ENCODE measurements at regions not wholly inside any gene's neighbourhood (a gene's known extent, or its start where the extent isn't known, plus 50 kb on each side); places are given as distances from the start of the nearest gene placed in this dataset.

DNA sequence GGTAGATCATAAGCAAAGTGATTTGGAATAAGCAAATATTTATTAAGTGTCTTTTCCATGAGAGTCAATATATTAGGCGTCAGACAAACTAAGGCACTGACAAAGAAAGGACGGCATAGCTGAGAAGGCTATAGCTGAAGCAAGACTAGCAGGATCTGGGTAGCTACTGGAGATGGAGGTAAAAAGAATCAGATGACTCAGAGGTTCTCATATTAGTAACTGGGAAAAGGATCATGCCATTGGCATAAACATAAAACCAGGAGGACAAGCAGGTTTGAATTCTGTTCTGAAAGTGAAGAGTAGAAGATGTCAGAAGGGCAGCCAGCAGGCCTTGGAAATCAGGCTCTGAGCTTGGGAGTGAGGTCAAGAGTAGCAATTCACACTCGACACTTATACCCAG lies 531.9 kb downstream of the PTPRC start:
- no peak overlapping the region for H3K27ac Mint-ChIP-seq
- H3K4me3 Mint-ChIP-seq = no peak overlapping the region
- no peaks in the 10 kb centered on the region for H3K36me3 ChIP-seq (ENCODE audit: control insufficient read depth in 2 of 2, extremely low read depth in 1 of 2, insufficient read depth in 1 of 2, low read length in 1 of 2)
- H3K4me1 ChIP-seq (ENCODE audit: control insufficient read depth in 1 of 2, extremely low read depth in 1 of 2, insufficient read depth in 2 of 2, low read length in 2 of 2) = peaks cover 26 to 35% of the 10 kb centered on the region in 2 experiments
- H3K36me3 Mint-ChIP-seq = no peaks in the 10 kb centered on the region
- peaks cover 45 to 58% (median 54%) of the 10 kb centered on the region in 3 donors for H3K4me1 Mint-ChIP-seq
- no peaks in the 10 kb centered on the region for H3K9me3 ChIP-seq
- 92% methylated on average over 2 of the region's 3 CpGs for WGBS (ENCODE audit: insufficient coverage)
- H3K27ac ChIP-seq (ENCODE audit: low read length) = no peak overlapping the region
- H3K4me3 ChIP-seq (ENCODE audit: control insufficient read depth in 1 of 2, extremely low read depth in 1 of 2, low read length in 1 of 2) = no peak overlapping the region
- H3K9me3 Mint-ChIP-seq = no peaks in the 10 kb centered on the region
- POLR2A ChIA-PET = no interaction called here
- no peak for ATAC-seq (replicated peaks in 1 of 4)
- H3K27me3 ChIP-seq (replicated peaks in 1 of 2; ENCODE audit: control insufficient read depth in 2 of 2, extremely low read depth in 1 of 2, insufficient read depth in 2 of 2, low read length in 1 of 2) = no peaks in the 10 kb centered on the region
- DNase-seq = no peak
- peaks cover 0 to under 1% of the 10 kb centered on the region in 2 donors for H3K27me3 Mint-ChIP-seq
- CTCF ChIA-PET = no interaction called here

GRCh38 chr1:199172171-199173124 lies 533.6 kb downstream of the PTPRC start:
- H3K36me3 Mint-ChIP-seq = no peaks in the 10 kb centered on the region

DNA sequence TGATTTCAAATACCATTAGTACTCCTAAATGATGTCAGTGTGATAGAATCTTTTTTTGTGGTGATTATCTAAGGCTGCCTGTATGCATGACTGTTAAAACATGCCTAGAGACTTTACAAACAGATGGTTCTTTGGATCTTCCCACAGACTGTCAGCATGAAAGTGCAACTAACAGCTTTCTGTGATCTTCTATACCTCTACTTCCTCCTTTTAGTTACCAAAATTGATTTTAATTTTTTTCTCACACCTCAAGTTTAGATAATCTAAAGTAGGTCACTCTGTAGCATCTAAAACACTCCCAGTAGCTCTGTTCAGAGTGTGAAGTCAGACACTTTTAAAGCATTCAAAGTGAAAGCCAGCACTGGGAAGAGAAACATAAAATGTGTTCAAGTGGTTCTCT lies 534.5 kb downstream of the PTPRC start:
- peaks cover 25 to 35% of the 10 kb centered on the region in 2 experiments for H3K4me1 ChIP-seq (ENCODE audit: control insufficient read depth in 1 of 2, extremely low read depth in 1 of 2, insufficient read depth in 2 of 2, low read length in 2 of 2)
- Mint-ChIP-seq H3K4me3 (no peak overlapping the region), H3K4me1 (peaks cover 42 to 57% (median 53%) of the 10 kb centered on the region in 3 donors), H3K9me3 (no peaks in the 10 kb centered on the region), H3K36me3 (no peaks in the 10 kb centered on the region), H3K27me3 (no peaks in the 10 kb centered on the region), H3K27ac (peak overlapping the region; percentile 85 to 87)
- ChIA-PET CTCF (interaction anchor here in 1 of 2 donors (0.6 to 1.0 kb wide), 2 partner anchors 45 to 981 kb away, joined by 3 to 6 read pairs; no protein-coding TSS in a partner anchor), POLR2A (interaction anchor here in 1 of 2 donors (1.4 kb wide), 1 partner anchor 10 kb away, joined by 4 read pairs; no protein-coding TSS in a partner anchor)
- H3K4me3 ChIP-seq (ENCODE audit: control insufficient read depth in 1 of 2, extremely low read depth in 1 of 2, low read length in 1 of 2) = no peak overlapping the region
- H3K27me3 ChIP-seq (replicated peaks in 1 of 2; ENCODE audit: control insufficient read depth in 2 of 2, extremely low read depth in 1 of 2, insufficient read depth in 2 of 2, low read length in 1 of 2) = no peaks in the 10 kb centered on the region
- peak overlapping the region; percentile 66 for H3K27ac ChIP-seq (ENCODE audit: low read length)
- H3K9me3 ChIP-seq = no peaks in the 10 kb centered on the region
- DNase-seq (peak in 8 of 35 experiments; percentile 2 to 70 (median 9)), ATAC-seq (replicated peaks in 1 of 4) (peak; percentile 52 to 89 (median 72))
- no peaks in the 10 kb centered on the region for H3K36me3 ChIP-seq (ENCODE audit: control insufficient read depth in 2 of 2, extremely low read depth in 1 of 2, insufficient read depth in 1 of 2, low read length in 1 of 2)

More at GRCh38 chr1:199172171-199173124, 533.6 kb downstream of the PTPRC start:
- CTCF ChIA-PET = interaction anchor here in 1 of 2 donors (1.0 kb wide), 1 partner anchor 59 kb away, joined by 3 read pairs; no protein-coding TSS in a partner anchor
- Mint-ChIP-seq H3K27ac (peak overlapping the region; percentile 78 to 85), H3K27me3 (no peaks in the 10 kb centered on the region), H3K4me1 (peaks cover 45 to 58% (median 54%) of the 10 kb centered on the region in 3 donors), H3K4me3 (no peak overlapping the region), H3K9me3 (no peaks in the 10 kb centered on the region)
- H3K27ac ChIP-seq (ENCODE audit: low read length) = peak overlapping the region; percentile 66
- no peaks in the 10 kb centered on the region for H3K27me3 ChIP-seq (replicated peaks in 1 of 2; ENCODE audit: control insufficient read depth in 2 of 2, extremely low read depth in 1 of 2, insufficient read depth in 2 of 2, low read length in 1 of 2)
- POLR2A ChIA-PET = interaction anchor here in 1 of 2 donors (0.6 kb wide), 1 partner anchor 459 kb away, joined by 3 read pairs; no protein-coding TSS in a partner anchor
- H3K4me3 ChIP-seq (ENCODE audit: control insufficient read depth in 1 of 2, extremely low read depth in 1 of 2, low read length in 1 of 2) = no peak overlapping the region
- no peaks in the 10 kb centered on the region for H3K36me3 ChIP-seq (ENCODE audit: control insufficient read depth in 2 of 2, extremely low read depth in 1 of 2, insufficient read depth in 1 of 2, low read length in 1 of 2)
- H3K4me1 ChIP-seq (ENCODE audit: control insufficient read depth in 1 of 2, extremely low read depth in 1 of 2, insufficient read depth in 2 of 2, low read length in 2 of 2) = peaks cover 26 to 35% of the 10 kb centered on the region in 2 experiments
- ATAC-seq (replicated peaks in 1 of 4) (peak in 1 of 4 experiments; percentile 5), DNase-seq (peak in 1 of 35 experiments; percentile 14)
- H3K9me3 ChIP-seq = no peaks in the 10 kb centered on the region
- no CpG with 5 or more reads among the region's 4 CpGs for WGBS (ENCODE audit: insufficient coverage)

GRCh38 chr1:199174336-199174735 lies 535.5 kb downstream of the PTPRC start:
- Mint-ChIP-seq H3K9me3 (no peaks in the 10 kb centered on the region), H3K27me3 (no peaks in the 10 kb centered on the region), H3K4me3 (no peak overlapping the region), H3K4me1 (peaks cover 33 to 47% (median 44%) of the 10 kb centered on the region in 3 donors), H3K36me3 (no peaks in the 10 kb centered on the region), H3K27ac (peak overlapping the region; percentile 74 to 75)
- H3K27me3 ChIP-seq (replicated peaks in 1 of 2; ENCODE audit: control insufficient read depth in 2 of 2, extremely low read depth in 1 of 2, insufficient read depth in 2 of 2, low read length in 1 of 2) = no peaks in the 10 kb centered on the region
- H3K4me3 ChIP-seq (ENCODE audit: control insufficient read depth in 1 of 2, extremely low read depth in 1 of 2, low read length in 1 of 2) = no peak overlapping the region
- peak overlapping the region; percentile 66 for H3K27ac ChIP-seq (ENCODE audit: low read length)
- ChIA-PET CTCF (no interaction called here), POLR2A (interaction anchor here in 1 of 2 donors (1.4 kb wide), 1 partner anchor 9 kb away, joined by 4 read pairs; no protein-coding TSS in a partner anchor)
- H3K4me1 ChIP-seq (ENCODE audit: control insufficient read depth in 1 of 2, extremely low read depth in 1 of 2, insufficient read depth in 2 of 2, low read length in 2 of 2) = peaks cover 18 to 34% of the 10 kb centered on the region in 2 experiments
- H3K9me3 ChIP-seq = no peaks in the 10 kb centered on the region
- no peaks in the 10 kb centered on the region for H3K36me3 ChIP-seq (ENCODE audit: control insufficient read depth in 2 of 2, extremely low read depth in 1 of 2, insufficient read depth in 1 of 2, low read length in 1 of 2)
- DNase-seq = no peak
- ATAC-seq (replicated peaks in 1 of 4) = no peak

GRCh38 chr1:199176713-199177112 lies 537.9 kb downstream of the PTPRC start:
- no peaks in the 10 kb centered on the region for H3K36me3 ChIP-seq (ENCODE audit: control insufficient read depth in 2 of 2, extremely low read depth in 1 of 2, insufficient read depth in 1 of 2, low read length in 1 of 2)
- ATAC-seq (replicated peaks in 1 of 4) (no peak), DNase-seq (no peak)
- no peaks in the 10 kb centered on the region for H3K9me3 ChIP-seq
- no CpG with 5 or more reads among the region's 5 CpGs for WGBS (ENCODE audit: insufficient coverage)
- Mint-ChIP-seq H3K9me3 (no peaks in the 10 kb centered on the region), H3K27me3 (no peaks in the 10 kb centered on the region), H3K4me3 (no peak overlapping the region), H3K27ac (no peak overlapping the region), H3K4me1 (peaks cover 23 to 32% (median 31%) of the 10 kb centered on the region in 3 donors), H3K36me3 (no peaks in the 10 kb centered on the region)
- CTCF ChIA-PET = no interaction called here
- H3K4me3 ChIP-seq (ENCODE audit: control insufficient read depth in 1 of 2, extremely low read depth in 1 of 2, low read length in 1 of 2) = no peak overlapping the region
- H3K27me3 ChIP-seq (replicated peaks in 1 of 2; ENCODE audit: control insufficient read depth in 2 of 2, extremely low read depth in 1 of 2, insufficient read depth in 2 of 2, low read length in 1 of 2) = no peaks in the 10 kb centered on the region
- peaks cover 18% of the 10 kb centered on the region in 2 experiments for H3K4me1 ChIP-seq (ENCODE audit: control insufficient read depth in 1 of 2, extremely low read depth in 1 of 2, insufficient read depth in 2 of 2, low read length in 2 of 2)
- POLR2A ChIA-PET = no interaction called here
- no peak overlapping the region for H3K27ac ChIP-seq (ENCODE audit: low read length)

DNA sequence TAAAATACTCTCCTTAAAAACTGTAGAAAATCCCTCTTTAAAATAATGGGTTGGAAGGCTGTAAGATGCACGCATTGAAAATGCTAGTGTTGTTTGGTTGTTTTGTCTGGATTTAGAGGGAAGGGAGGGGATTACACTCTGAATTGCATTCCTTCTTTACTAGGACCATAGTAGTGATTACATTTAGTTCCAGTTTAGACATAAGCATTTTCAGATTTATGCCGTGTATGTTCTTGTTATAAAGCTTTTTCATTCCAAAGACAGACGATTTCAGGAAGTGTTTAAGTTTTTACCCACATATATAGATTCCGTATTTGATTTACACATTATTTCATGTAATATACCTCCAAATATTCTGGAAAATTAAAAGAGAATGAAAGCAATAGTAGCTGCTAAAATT lies 538.4 kb downstream of the PTPRC start:
- Histone ChIP-seq H3K27me3 (replicated peaks in 1 of 2; ENCODE audit: control insufficient read depth in 2 of 2, extremely low read depth in 1 of 2, insufficient read depth in 2 of 2, low read length in 1 of 2) (no peaks in the 10 kb centered on the region), H3K4me1 (ENCODE audit: control insufficient read depth in 1 of 2, extremely low read depth in 1 of 2, insufficient read depth in 2 of 2, low read length in 2 of 2) (peaks cover 16 to 18% of the 10 kb centered on the region in 2 experiments), H3K9me3 (no peaks in the 10 kb centered on the region), H3K36me3 (ENCODE audit: control insufficient read depth in 2 of 2, extremely low read depth in 1 of 2, insufficient read depth in 1 of 2, low read length in 1 of 2) (no peaks in the 10 kb centered on the region), H3K4me3 (ENCODE audit: control insufficient read depth in 1 of 2, extremely low read depth in 1 of 2, low read length in 1 of 2) (no peak overlapping the region), H3K27ac (ENCODE audit: low read length) (no peak overlapping the region)
- POLR2A ChIA-PET = no interaction called here
- peaks cover 23 to 28% (median 27%) of the 10 kb centered on the region in 3 donors for H3K4me1 Mint-ChIP-seq
- H3K9me3 Mint-ChIP-seq = no peaks in the 10 kb centered on the region
- no peak for DNase-seq
- H3K27ac Mint-ChIP-seq = no peak overlapping the region
- no CpG with 5 or more reads among the region's 4 CpGs for WGBS (ENCODE audit: insufficient coverage)
- no peak for ATAC-seq (replicated peaks in 1 of 4)
- H3K36me3 Mint-ChIP-seq = no peaks in the 10 kb centered on the region
- H3K4me3 Mint-ChIP-seq = no peak overlapping the region
- CTCF ChIA-PET = no interaction called here
- no peaks in the 10 kb centered on the region for H3K27me3 Mint-ChIP-seq
